WERI-Rb-1 (cell line): ENCODE measurements at regions not wholly inside any gene's neighbourhood (a gene's known extent, or its start where the extent isn't known, plus 50 kb on each side); places are given as distances from the start of the nearest gene placed in this dataset.

ENCODE experiments used
- DNase-seq: peaks from one replicate; pipeline ENCODE4 v3.0.0-alpha.2; 2020
- H3K27ac ChIP-seq: fragments of 250-450 bp; sonication (Bioruptor Pico); 2 replicates; pipeline ENCODE4 v1.5.1; 2020; ENCODE audit warnings: mild to moderate bottlenecking, moderate library complexity
- H3K27me3 ChIP-seq: fragments of 250-450 bp; sonication (Bioruptor Pico); 2 replicates; pipeline ENCODE4 v1.5.1; 2021; ENCODE audit warnings: mild to moderate bottlenecking, low read depth, moderate library complexity; ENCODE audit not compliant: insufficient read depth, severe bottlenecking
- H3K36me3 ChIP-seq: fragments of 250-450 bp; sonication (Bioruptor Pico); 2 replicates; pipeline ENCODE4 v1.5.1; 2020; ENCODE audit warnings: mild to moderate bottlenecking, moderate library complexity
- H3K4me3 ChIP-seq: 2 replicates; pipeline ENCODE4 v1.5.1; 2011; ENCODE audit warnings: low read depth, mild to moderate bottlenecking, control low read depth, low read length
- H3K9me3 ChIP-seq: fragments of 250-450 bp; sonication (Bioruptor Pico); 2 replicates; pipeline ENCODE4 v1.5.1; 2021; ENCODE audit warnings: mild to moderate bottlenecking, moderate library complexity; ENCODE audit not compliant: severe bottlenecking
- TF ChIP-seq, protein P1 (sequence below): IDR thresholded peaks from 2 replicates; pipeline ENCODE4 v1.5.1; 2011; ENCODE audit warnings: low read depth, mild to moderate bottlenecking, control low read depth, inconsistent platforms, low read length

GRCh38 chr9:90251316-90251715 lies 391.3 kb downstream of the DIRAS2 start:
- Histone ChIP-seq H3K9me3 (peaks cover 2% of the 10 kb centered on the region), H3K4me3 (no peak overlapping the region), H3K27ac (no peak overlapping the region), H3K36me3 (no peaks in the 10 kb centered on the region), H3K27me3 (no peaks in the 10 kb centered on the region)
- TF ChIP-seq, protein P1, sequence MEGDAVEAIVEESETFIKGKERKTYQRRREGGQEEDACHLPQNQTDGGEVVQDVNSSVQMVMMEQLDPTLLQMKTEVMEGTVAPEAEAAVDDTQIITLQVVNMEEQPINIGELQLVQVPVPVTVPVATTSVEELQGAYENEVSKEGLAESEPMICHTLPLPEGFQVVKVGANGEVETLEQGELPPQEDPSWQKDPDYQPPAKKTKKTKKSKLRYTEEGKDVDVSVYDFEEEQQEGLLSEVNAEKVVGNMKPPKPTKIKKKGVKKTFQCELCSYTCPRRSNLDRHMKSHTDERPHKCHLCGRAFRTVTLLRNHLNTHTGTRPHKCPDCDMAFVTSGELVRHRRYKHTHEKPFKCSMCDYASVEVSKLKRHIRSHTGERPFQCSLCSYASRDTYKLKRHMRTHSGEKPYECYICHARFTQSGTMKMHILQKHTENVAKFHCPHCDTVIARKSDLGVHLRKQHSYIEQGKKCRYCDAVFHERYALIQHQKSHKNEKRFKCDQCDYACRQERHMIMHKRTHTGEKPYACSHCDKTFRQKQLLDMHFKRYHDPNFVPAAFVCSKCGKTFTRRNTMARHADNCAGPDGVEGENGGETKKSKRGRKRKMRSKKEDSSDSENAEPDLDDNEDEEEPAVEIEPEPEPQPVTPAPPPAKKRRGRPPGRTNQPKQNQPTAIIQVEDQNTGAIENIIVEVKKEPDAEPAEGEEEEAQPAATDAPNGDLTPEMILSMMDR, result no peak
- DNase-seq, result no peak

- no peak for DNase-seq
- Histone ChIP-seq H3K9me3 (peaks cover 2% of the 10 kb centered on the region), H3K36me3 (no peaks in the 10 kb centered on the region), H3K4me3 (no peak overlapping the region), H3K27me3 (no peaks in the 10 kb centered on the region), H3K27ac (no peak overlapping the region)
- TF ChIP-seq, protein P1, result no peak
These were observed 386.3 kb downstream of the DIRAS2 start for GRCh38 chr9:90256345-90256744.

GRCh38 chr9:90259311-90260246 lies 383.0 kb downstream of the DIRAS2 start:
- Histone ChIP-seq H3K27me3 (no peaks in the 10 kb centered on the region), H3K9me3 (no peaks in the 10 kb centered on the region), H3K4me3 (no peak overlapping the region), H3K36me3 (no peaks in the 10 kb centered on the region), H3K27ac (no peak overlapping the region)
- TF ChIP-seq, protein P1, result no peak
- DNase-seq, result no peak

DNA sequence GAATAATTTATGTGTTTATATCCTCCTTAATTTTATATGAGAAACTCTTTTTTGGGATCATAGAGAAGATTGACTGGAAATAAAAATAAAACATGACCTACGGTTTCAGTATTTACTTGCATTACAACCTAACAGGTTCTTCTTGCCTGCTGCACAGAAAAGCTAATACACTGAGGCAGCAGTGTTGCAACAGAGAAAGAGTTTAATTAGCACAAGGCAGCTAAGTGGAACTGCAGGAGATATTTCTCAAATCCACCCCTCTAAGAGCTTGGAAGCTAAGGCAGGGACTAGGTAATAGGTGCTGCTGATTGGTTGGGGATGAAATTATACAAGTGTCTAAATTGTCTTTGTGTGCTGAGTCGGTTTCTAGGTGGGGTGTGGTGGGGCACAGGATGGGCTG lies 380.9 kb downstream of the DIRAS2 start:
- TF ChIP-seq, protein P1, result no peak
- H3K9me3 ChIP-seq, result no peaks in the 10 kb centered on the region
- DNase-seq, result no peak
- no peaks in the 10 kb centered on the region for H3K27me3 ChIP-seq
- no peaks in the 10 kb centered on the region for H3K36me3 ChIP-seq
- H3K4me3 ChIP-seq, result no peak overlapping the region
- H3K27ac ChIP-seq, result no peak overlapping the region

- no peaks in the 10 kb centered on the region for H3K9me3 ChIP-seq
- no peak overlapping the region for H3K27ac ChIP-seq
- H3K27me3 ChIP-seq, result no peaks in the 10 kb centered on the region
- H3K36me3 ChIP-seq, result no peaks in the 10 kb centered on the region
- H3K4me3 ChIP-seq, result no peak overlapping the region
- TF ChIP-seq, protein P1, result no peak
- no peak for DNase-seq
These were observed 374.0 kb downstream of the DIRAS2 start for GRCh38 chr9:90268613-90269012.
